ENCODE measurements at regions not wholly inside any gene's neighbourhood (a gene's known extent, or its start where the extent isn't known, plus 50 kb on each side); places are given as distances from the start of the nearest gene placed in this dataset.
A peak's percentile ranks its signal among the peaks of the same experiment; 100 is the strongest.
"Not testable (repeated sequence)": the region's sequence is repeated elsewhere in the genome, so short reads cannot be mapped to it uniquely, and the experiment has no call there.

DNA sequence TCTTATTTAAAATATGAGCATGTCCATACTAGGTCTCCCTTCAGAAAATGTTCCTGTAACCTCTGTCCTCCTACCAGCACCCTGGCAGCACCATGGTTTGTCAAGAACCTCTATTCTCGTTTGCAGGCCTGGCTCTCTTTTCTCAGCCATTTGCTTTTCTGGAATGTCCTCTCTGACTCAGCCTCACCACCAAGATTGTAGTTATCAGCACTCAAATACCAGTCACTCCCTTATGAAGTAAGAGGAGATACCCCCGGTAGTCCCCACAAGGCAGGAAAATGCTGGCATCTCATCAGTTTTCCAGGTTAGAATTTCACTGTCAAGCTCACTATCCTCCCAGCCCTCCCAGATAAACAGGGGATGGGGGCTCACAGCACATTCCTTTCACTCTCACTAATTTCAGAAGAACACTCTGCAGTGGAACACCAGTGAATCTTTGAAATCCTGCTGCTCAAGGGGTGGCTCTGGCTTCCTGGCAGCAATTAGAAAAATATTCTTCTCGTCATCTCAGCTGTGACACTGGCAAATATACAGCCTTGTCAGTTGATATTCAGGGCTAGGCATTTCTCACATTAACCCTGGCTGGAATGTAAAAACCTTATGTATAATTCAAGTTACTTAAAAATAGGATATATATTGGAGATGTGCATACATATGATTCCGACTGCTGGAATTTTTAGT lies 129.2 kb downstream of the TBX18 start:
- peak; percentile 57 for DNase-seq (ENCODE audit: low spot score)

DNA sequence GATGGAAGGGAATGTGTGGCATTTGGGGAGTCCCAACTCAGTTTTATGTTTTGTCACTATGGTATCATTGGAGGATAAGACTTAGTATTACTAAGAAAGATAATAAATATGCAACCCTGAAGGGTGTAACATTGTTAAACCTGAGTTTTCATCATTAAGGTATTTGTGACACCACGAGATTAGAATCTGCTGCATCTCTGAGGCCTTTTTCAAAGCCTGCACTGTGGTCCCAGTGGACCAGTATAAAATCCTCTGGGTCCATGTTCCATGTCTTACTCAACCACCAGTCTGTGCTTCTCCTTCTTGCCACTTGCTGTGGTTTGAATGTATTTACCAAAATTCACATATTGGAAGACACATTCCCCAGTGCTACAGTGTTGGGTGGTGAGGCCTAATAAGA lies 130.6 kb downstream of the TBX18 start:
- DNase-seq (ENCODE audit: low spot score): no peak

DNA sequence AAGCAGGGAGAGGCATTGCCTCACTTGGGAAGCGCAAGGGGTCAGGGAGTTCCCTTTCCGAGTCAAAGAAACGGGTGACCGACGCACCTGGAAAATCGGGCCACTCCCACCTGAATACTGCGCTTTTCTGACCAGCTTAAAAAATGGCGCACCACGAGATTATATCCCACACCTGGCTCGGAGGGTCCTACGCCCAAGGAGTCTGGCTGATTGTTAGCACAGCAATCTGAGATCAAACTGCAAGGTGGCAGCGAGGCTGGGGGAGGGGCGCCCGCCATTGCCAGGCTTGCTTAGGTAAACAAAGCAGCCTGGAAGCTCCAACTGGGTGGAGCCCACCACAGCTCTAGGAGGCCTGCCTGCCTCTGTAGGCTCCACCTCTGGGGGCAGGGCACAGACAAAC lies 137.9 kb downstream of the TBX18 start:
- not testable (repeated sequence) for DNase-seq (ENCODE audit: low spot score)

DNA sequence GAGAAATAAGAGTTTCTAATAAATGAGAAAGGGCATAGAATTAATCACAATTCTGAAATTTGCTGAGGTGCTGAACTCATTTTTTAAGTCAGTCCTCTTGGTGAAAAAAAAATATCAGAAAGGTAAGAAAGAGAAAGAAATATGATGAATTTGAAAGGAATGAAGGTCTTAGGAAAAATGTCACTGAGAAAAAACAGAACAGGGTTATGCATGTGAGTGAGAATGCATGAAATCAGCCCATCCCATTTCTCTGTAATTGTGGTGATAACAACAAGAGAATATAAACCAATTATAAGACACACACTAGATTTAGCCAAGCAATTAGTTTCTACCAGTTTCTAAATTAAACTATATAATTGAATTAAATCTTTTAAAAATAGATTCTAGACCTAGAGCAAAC lies 138.9 kb downstream of the TBX18 start:
- DNase-seq (ENCODE audit: low spot score): no peak

DNA sequence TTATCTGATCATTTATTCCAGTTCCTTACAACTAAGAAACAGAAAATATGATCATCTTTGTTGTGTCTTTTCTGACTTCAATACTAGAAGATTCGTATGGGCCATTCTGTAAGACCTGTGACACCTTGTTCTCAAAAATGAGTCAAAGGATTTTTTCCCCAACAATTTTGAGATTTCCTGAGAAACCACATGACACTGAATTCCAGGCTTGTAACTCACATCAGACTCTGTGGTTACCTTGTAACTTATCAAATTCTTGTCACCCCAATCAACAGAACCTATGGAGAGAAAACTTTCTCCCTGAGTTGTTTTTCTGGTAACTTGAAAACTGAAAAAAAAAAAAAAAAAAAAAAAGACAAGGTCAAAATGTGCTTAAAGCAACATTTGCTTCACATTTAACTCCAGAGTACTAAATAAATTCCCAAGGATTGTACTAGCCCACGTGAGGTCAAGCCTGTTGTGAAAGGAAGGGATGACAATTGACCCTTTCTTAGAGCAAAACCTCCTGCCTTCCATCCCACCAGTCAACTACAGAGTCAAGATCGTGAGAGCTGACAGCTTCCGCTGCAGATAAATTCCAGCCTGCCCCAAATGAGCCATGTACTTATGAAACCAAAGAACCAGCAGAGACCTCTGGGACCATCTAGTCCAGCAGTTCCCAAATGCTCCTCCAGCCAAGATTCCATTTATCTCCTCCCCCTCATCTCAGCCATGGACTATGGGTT lies 140.3 kb downstream of the TBX18 start:
- DNase-seq (ENCODE audit: low spot score): peak; percentile 87

DNA sequence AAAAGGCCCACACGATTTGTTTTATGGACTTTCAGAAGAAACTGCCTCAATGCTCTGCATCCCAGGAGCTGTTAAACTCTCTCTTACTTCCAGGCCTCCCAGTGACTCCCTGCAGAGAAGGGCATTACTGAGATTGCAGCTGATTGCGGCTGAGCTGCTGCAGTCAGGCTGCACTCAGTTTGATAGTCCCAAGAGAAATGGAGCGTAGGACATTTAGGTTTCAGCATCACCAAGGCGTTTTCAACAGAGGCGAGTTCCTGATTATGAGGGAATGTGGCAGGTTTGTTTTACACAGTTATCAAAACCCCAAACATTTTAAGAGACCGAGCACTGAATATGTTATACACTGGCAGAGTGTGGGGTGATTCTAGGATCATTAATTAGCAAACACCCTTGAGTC lies 145.6 kb downstream of the TBX18 start:
- peak; percentile 72 for DNase-seq (ENCODE audit: low spot score)

DNA sequence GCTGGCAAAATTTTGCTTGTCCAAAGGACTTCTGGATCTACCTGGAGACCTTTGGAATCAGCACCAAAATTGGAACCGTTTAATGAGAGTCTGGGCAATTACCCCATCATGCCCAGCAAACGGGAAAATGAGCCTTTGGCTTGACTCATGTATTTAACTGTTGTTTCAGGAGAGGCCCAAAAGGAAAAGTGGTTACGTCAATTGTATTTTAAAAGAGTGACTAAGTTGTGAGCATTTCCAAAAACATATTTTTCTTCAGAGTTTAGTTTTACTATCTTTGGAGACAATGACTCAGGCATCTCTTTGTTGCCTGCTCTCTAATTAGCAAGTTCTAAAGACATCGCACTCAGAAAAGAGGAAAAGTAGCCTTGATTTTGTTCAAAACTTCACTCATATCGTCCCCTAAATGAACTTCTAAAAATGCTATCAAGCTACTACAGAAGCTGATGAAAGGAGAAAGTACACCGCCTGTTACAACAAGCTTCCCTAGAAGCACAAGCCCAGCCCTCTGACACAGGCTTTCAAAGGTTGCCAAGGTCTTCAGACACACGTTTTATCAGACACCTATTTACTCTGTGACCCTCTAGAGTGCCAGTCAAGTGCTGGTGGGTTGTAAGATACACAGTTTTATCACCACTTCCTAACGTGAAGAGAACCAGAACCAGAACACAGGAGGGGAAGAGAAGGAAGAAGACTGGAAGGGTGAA lies 146.2 kb downstream of the TBX18 start:
- DNase-seq (ENCODE audit: low spot score): peak; percentile 86

DNA sequence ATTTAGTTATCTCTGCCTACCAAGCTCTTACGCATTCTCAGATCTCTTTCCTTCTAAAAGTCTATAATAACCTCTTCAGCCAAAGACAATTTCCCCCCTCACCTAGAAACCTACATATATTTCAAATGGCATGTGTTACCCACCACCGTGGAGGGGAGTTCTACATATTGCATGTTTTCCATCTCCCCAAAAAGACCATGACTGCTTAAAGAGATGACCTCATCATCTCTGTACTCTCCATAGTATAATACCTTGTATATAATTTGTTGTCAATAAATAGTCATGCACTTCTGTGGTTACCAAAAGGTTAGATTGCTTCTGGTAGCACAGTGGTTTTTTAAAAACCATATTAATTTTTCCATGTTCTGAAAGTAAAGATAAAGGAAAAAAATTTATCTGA lies 148.4 kb downstream of the TBX18 start:
- DNase-seq (ENCODE audit: low spot score): no peak

DNA sequence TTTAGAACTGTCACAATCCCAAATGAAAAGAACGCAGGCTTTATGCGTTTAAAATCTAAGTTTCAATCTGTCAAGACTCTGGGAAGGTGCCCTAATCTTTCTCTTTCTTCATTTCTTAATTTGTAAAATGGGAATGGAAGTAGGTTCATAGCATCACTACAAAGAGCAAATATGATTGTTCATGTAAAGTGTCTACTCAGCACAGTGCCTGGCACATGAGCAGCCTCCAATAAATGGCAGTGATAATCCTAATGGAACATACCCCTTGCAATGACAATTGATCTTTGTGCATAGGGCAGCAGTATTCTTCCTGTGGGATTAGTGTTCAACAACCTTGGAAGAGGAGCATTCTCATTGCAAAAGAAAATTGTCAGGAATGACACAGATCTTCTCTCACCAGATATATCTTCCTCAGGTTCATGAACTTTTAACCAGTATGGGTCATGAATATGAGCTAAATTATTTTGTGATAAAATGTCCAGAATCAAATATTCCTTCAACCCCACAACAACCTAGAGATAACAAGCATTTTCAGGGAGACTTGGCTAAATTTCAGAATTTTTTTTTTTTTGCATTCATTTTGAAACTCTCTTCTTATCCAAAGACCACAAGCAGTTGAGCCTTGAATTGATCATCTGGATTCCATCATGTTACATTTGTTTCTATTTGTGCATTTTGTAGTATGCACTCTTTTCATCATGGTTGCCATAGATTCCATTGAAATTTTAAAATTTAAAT lies 149.1 kb downstream of the TBX18 start:
- DNase-seq (ENCODE audit: low spot score): no peak

DNA sequence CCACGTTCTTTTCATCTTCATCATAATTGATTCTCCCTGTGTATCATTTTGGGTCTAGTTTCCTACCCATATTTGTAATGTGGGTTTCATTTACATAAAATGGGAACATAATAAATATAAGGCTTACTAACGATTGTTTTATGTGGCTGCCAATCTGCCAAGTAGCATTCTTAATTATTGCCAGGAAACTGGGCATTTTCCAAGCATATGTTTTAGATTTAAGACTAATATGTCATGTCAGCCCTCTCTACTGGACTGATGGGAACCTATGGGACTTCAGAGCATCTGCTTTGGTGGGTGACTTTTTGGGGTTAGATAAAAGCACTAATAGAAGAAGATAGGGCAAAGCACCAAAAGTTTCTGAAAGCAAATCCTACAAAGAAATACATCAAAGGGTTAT lies 157.5 kb downstream of the TBX18 start:
- no peak for DNase-seq (ENCODE audit: low spot score)

DNA sequence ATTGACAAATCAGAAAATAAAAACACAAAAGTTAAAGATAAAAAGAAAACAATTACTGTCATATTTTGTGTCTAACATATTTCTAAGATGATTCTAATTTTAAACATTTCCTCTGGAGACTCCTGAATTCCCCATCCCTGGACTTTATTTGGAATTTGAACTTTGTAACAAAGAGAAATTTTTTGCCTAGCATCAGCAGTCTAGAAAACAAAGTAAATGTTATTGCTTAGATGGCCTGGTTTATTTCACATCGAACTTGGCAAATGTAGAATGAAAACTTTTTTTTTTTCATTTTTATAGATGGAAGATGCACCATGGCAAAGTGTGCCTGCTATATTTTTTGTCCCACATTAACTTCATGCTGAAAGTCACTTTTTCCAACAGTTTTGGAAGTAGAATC lies 159.1 kb downstream of the TBX18 start:
- no peak for DNase-seq (ENCODE audit: low spot score)

DNA sequence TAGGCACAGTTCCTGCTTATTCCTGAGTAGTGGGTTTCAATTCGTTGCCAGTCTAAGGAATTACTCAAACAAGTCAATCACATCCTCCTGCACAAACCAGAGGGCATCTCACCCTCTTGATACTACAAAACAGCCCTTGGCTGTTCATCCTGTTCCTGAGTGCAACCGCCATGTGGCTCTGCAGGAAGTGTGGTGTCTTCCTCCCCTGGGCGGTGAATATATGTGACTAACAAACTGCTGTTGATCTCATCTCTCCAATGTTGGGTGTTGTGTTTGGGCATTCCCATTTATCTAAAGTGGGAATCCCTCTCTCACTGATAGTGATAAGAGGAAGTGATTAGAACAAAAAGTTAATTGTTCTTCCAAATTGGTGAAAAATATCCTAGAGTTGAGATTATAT lies 163.0 kb downstream of the TBX18 start:
- no peak for DNase-seq (ENCODE audit: low spot score)

DNA sequence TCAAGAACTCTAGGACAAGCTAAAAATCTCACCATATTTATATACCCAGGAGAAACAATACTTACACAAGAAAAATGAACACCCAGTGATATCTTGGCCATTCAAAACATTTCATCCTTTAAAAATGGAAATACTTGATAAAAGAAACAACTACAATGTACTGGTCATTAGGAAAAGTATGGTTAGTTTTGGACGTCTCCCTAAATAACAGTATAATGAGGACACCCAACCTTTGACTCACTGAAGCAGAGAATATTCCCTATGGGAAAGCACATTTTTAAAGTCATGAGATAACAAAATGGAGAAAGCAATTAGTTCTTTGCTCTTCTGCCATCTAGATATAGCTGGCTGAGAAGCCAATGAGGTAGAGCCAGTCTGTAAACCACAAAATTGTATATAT lies 164.4 kb downstream of the TBX18 start:
- DNase-seq (ENCODE audit: low spot score): no peak

DNA sequence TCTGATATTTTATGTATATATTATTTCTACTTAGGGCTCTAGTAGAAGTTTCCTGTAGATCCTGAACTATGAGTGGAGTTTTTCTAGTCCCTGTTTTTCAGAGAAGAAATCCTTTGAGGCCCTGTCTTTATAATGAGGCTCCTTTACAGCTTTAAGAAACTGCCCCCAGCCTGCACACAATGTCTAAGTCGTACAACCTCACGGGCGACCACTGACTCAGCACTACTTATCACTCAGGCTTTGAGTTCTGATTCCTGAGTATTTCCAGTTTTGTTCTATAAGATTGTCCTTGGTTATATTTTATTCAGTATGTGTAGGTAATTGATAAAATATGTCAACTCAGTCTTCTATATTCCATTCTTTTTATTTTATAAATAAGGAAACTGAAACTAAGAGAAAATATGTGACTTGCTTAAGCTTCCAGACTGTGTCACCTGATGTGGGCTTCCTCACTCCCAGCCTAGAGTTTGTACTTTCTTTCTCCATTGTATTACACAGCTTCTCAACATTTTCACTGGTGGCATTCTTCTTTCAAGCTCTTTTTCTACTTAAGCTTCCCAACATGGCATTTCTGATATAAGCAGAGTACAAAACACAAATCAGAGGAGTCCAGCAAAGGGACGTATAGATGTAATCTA lies 167.0 kb downstream of the TBX18 start:
- no peak for DNase-seq (ENCODE audit: low spot score)

DNA sequence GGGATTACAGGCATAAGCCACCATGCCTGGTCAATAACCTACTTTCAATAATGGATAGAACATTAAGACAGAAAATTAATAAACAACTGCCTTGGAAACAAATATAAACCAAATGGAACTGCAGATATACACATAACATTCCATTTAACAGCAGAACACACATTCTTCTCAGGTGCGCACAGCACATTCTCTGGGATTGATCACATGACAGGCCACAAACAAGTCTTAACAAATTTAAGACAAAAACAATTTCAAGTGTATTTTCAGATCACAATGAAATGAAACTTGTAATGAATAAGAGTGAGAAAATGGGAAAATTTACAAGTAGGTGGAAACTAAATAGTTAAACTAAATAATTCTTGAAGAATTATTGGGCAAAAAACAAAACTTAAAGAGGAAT lies 167.9 kb downstream of the TBX18 start:
- no peak for DNase-seq (ENCODE audit: low spot score)

DNA sequence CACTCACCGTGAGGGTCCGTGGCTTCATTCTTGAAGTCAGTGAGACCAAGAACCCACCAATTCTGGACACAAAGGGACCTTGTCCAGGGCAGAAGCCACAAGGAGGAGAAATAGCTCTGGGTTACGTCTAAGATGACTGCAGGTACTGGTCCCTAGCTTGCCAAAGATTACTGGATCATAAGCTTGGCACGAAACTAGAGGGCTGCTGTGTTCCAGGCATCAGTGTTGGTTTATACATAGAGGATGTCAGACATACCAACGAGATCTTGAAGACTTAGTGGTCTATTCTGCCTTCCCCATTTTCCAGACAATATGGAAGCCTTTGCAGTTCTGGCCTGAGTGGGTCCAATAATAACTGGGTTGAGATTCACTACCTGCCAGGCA lies 175.7 kb downstream of the TBX18 start:
- DNase-seq (ENCODE audit: low spot score): no peak

DNA sequence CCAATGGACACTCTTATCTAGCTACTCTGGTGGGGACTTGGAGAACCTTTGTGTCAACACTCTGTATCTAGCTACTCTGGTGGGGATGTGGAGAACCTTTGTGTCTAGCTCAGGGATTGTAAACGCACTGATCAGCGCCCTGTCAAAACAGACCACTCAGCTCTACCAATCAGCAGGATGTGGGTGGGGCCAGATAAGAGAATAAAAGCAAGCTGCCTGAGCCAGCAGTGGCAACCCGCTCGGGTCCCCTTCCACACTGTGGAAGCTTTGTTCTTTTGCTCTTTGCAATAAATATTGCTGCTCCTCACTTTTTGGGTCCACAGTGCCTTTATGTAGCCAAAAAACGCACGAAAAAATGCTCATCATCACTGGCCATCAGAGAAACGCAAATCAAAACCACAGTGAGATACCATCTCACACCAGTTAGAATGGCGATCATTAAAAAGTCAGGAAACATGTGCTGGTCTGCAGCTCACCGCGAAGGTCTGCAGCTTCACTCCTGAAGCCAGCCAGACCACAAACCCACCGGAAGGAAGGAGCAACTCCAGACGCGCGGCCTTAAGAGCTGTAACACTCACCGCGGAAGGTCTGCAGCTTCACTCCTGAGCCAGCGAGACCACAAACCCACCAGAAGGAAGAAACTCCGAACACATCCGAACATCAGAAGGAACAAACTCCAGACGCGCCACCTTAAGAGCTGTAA lies 176.3 kb downstream of the TBX18 start:
- not testable (repeated sequence) for DNase-seq (ENCODE audit: low spot score)

DNA sequence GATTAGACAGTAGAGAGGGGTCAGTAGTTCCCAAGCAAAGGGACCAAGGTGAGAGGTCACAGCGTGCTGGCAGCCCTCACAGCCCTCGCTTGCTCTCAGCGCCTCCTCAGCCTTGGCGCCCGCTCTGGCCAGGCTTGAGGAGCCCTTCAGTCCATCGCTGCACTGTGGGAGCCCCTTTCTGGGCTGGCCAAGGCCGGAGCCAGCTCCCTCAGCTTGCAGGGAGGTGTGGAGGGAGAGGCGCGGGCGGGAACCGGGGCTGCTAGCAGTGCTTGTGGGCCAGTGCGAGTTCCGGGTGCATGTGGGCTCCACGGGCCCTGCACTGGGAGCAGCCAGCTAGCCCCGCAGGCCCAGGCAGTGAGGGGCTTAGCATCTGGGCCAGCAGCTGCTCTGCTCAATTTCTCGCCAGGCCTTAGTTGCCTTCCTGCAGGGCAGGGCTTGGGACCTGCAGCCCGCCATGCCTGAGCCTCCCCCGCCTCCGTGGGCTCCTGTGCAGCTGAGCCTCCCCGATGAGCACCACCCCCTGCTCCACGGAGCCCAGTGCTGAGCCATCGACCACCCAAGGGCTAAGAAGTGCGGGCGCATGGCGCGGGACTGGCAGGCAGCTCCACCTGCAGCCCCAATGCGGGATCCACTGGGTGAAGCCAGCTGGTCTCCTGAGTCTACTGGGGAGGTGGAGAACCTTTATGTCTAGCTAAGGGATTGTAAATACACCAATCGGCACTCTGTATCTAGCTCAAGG lies 177.0 kb downstream of the TBX18 start:
- DNase-seq (ENCODE audit: low spot score): not testable (repeated sequence)

DNA sequence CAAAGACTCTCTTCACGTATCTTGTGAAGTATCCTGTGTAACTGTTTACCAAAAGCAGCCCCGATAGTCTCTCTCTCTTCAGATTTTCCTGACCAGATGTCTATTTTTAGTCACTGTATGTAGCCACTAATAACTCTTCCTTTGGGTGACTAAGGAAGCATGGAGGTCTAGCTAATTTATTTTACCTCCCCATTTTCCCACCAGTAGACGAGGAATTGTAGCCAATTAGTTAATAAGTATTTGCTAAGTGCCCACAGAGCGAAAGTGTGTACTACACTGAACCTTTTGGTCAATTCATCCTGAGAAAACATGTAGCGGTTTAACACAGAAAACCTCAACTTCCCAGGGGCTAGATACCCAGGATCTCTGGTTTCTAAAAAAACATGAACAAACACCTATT lies 180.6 kb downstream of the TBX18 start:
- peak; percentile 45 for DNase-seq (ENCODE audit: low spot score)

DNA sequence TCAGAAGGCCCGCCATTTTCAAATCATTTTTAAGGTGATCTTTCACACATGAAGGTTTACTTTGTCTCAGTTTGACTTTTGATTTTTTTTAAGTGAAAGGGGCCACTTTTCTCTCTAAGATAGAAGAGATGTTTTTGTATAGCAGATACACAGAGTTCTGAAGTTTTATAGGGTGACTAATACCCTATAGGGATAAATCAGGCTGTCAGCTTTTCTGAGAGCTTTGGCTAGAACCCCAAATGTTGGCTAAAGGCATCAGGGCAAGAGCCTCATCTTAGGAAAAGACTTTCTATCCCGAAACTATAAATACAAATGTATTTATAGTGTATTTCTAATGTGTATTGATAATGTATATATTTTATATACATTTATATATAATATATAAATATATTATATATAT lies 181.4 kb downstream of the TBX18 start:
- DNase-seq (ENCODE audit: low spot score): peak; percentile 60
